ENCODE measurements at regions not wholly inside any gene's neighbourhood (a gene's known extent, or its start where the extent isn't known, plus 50 kb on each side); places are given as distances from the start of the nearest gene placed in this dataset.

DNA sequence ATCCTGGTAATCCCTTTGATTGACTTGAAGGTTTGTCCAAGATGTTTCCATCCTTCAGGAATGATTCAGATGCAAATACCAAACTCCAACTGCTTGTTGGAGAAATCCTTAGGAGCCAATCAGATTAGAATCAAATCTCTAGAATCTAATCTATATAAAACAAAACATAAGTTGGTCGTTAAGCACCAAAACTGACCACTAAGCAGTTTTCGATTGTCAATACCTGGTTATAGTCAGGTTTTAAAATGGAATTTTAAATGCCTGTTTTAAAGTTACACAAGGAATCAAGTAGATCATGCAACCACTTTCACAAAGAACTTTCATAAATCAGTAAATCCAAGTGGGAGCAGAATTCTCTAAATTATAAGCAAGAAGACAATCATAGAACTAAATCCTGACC lies 236.1 kb downstream of the PARM1 start:
- TF ChIP-seq CTCF (IDR thresholded peaks at IDR 0.05) (no peak), EZH2 (IDR thresholded peaks at IDR 0.05) (no peak), EZH2phosphoT487 (IDR thresholded peaks at IDR 0.05) (no peak)
